Hepatocyte (in vitro differentiated cells): ENCODE measurements at regions not wholly inside any gene's neighbourhood (a gene's known extent, or its start where the extent isn't known, plus 50 kb on each side); places are given as distances from the start of the nearest gene placed in this dataset.

Source experiments
- CTCF ChIP-seq: fragments of 200-600 bp; sonication (generic); IDR thresholded peaks from 2 replicates; pipeline ENCODE4 v1.5.1; 2016; ENCODE audit warnings: antibody characterized with exemption, mild to moderate bottlenecking; ENCODE audit not compliant: poor library complexity
- EZH2 ChIP-seq: fragments of 200-600 bp; sonication (generic); IDR thresholded peaks from 2 replicates; pipeline ENCODE4 v1.6.1; 2016; ENCODE audit warnings: antibody characterized with exemption, mild to moderate bottlenecking, borderline replicate concordance
- EZH2phosphoT487 ChIP-seq: fragments of 200-600 bp; sonication (generic); IDR thresholded peaks from one replicate; pipeline ENCODE4 v1.6.1; 2018; ENCODE audit warnings: antibody characterized with exemption, mild to moderate bottlenecking, low read depth, moderate library complexity; ENCODE audit not compliant: unreplicated experiment, severe bottlenecking

GRCh38 chr3:145911016-145911415 is 250.0 kb downstream of the PLOD2 start:
- TF ChIP-seq CTCF (no peak), EZH2 (no peak), EZH2phosphoT487 (no peak)
